ENCODE measurements at regions not wholly inside any gene's neighbourhood (a gene's known extent, or its start where the extent isn't known, plus 50 kb on each side); places are given as distances from the start of the nearest gene placed in this dataset.

DNA sequence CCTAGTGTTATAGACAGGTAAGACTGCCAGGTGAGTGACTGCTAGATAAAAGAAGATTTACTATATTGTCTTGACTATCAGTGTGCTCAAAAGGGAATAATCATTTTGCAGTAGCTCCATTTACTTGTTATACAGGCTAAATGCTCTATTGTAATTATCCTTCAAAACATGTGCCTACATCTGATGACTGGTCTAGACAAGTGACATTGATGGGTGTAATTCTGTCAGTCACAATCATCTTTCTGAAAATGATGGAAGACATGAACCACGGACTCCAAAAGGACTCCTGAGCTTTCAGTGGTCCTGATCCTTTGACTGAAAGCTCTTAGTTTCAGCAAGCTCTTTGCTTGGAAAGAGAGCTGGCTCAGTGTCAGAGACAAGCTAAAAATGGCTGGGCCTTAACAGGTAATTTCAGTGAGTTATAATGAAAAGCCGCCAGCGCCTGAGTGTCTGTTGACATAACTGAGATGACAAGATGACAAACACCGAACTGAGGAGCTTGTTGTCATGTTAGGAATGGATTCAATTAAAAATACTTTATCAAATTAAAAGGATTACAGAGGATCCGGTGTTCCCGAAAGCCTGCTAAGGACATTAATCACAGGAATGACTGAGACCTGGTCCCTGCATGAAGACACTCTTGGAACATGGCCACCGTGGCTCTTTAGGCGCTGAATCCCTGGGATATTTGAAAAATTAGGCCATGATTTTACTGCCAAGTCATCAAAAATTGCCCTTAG is 141.7 kb downstream of the CMPK2 start:
- Histone ChIP-seq H3K27me3 (ENCODE audit: control insufficient read depth in 2 of 2, insufficient read depth in 1 of 2, low read length in 1 of 2) (no peaks in the 10 kb centered on the region), H3K36me3 (ENCODE audit: control insufficient read depth in 2 of 2, insufficient read depth in 2 of 2, low read length in 1 of 2) (no peaks in the 10 kb centered on the region), H3K27ac (ENCODE audit: low read depth in 1 of 2, low read length in 1 of 2) (no peak overlapping the region), H3K9me3 (ENCODE audit: control insufficient read depth in 2 of 2, insufficient read depth in 1 of 2, low read length in 1 of 2) (no peaks in the 10 kb centered on the region), H3K4me1 (ENCODE audit: control insufficient read depth in 2 of 2, insufficient read depth in 2 of 2, low read length in 2 of 2) (no peaks in the 10 kb centered on the region), H3K4me3 (ENCODE audit: low read length in 2 of 2) (no peak overlapping the region)
- 90% methylated on average over 8 of the region's 8 CpGs for WGBS
- DNase-seq (ENCODE audit: low read depth in 6 of 9, low spot score in 9 of 9): no peak

DNA sequence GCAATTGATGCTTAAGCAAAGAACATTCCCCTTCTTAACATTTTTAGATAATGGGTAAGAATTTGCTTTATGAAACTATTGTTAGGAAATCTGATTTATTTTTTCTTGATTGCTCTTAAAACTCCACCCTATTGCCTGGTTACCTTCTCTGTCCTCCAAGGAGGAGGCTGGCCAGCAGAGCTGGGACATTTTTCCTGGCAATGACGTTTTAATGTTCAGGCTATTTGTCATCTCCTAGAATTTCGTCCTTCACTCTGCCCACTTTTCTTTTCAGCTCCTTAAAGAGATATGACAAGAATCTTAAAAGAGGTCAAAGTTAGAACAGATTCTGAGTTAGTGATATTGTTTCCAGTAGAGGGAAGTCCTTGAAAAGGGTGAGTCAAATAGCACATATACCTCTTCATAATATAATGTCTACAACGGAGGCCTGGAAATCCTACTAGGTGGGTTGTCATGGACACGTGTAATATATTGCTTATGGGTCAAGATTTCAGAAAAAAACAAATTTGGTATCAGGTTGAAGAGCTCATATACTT is 141.0 kb downstream of the CMPK2 start:
- 80% methylated on average over 4 of the region's 4 CpGs for WGBS
- Histone ChIP-seq H3K36me3 (ENCODE audit: control insufficient read depth in 2 of 2, insufficient read depth in 2 of 2, low read length in 1 of 2) (no peaks in the 10 kb centered on the region), H3K9me3 (ENCODE audit: control insufficient read depth in 2 of 2, insufficient read depth in 1 of 2, low read length in 1 of 2) (no peaks in the 10 kb centered on the region), H3K27me3 (ENCODE audit: control insufficient read depth in 2 of 2, insufficient read depth in 1 of 2, low read length in 1 of 2) (no peaks in the 10 kb centered on the region), H3K4me1 (ENCODE audit: control insufficient read depth in 2 of 2, insufficient read depth in 2 of 2, low read length in 2 of 2) (no peaks in the 10 kb centered on the region), H3K27ac (ENCODE audit: low read depth in 1 of 2, low read length in 1 of 2) (no peak overlapping the region), H3K4me3 (ENCODE audit: low read length in 2 of 2) (no peak overlapping the region)
- no peak for DNase-seq (ENCODE audit: low read depth in 6 of 9, low spot score in 9 of 9)

DNA sequence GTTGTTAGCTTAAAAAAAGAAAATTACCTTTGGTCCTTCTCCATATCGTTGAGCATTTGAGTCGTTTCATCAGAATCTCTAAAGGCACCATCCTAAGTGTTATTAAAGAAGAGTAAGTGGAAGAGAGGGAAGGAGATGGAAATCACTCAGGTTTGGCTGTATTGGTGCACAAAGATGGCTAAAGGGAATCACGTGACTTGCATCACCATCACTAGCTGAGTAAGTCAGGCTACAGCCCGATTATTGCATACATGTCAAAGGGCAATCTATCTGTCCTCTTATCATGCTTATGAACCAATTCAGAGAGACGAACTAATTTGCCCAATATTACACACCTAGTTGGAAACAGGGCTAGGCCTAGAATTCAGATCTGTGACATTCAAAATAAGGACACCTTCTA is 137.6 kb downstream of the CMPK2 start:
- Histone ChIP-seq H3K27me3 (ENCODE audit: control insufficient read depth in 2 of 2, insufficient read depth in 1 of 2, low read length in 1 of 2) (no peaks in the 10 kb centered on the region), H3K27ac (ENCODE audit: low read depth in 1 of 2, low read length in 1 of 2) (no peak overlapping the region), H3K4me1 (ENCODE audit: control insufficient read depth in 2 of 2, insufficient read depth in 2 of 2, low read length in 2 of 2) (no peaks in the 10 kb centered on the region), H3K4me3 (ENCODE audit: low read length in 2 of 2) (no peak overlapping the region), H3K36me3 (ENCODE audit: control insufficient read depth in 2 of 2, insufficient read depth in 2 of 2, low read length in 1 of 2) (no peaks in the 10 kb centered on the region), H3K9me3 (ENCODE audit: control insufficient read depth in 2 of 2, insufficient read depth in 1 of 2, low read length in 1 of 2) (no peaks in the 10 kb centered on the region)
- WGBS: 94% methylated on average over 5 of the region's 5 CpGs
- no peak for DNase-seq (ENCODE audit: low read depth in 6 of 9, low spot score in 9 of 9)

DNA sequence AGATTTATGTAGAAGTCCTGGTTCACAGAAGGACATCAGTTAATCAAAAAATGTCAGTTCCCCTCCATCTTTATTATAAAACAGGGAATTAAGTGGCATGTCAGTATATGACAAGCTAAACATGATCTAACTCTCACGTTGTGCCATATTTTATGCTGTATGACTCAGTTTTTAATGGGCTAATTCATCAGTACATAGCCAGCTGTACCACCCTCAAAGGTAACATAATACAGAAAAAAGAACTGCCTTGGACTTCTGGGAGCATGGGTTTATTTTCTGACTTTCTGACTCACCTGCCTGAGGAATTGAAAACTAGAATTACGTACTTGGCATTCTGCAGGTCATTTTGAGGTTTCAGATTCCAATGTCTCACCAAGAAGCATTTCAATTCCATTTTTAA is 135.7 kb downstream of the CMPK2 start:
- Histone ChIP-seq H3K36me3 (ENCODE audit: control insufficient read depth in 2 of 2, insufficient read depth in 2 of 2, low read length in 1 of 2) (no peaks in the 10 kb centered on the region), H3K27ac (ENCODE audit: low read depth in 1 of 2, low read length in 1 of 2) (no peak overlapping the region), H3K9me3 (ENCODE audit: control insufficient read depth in 2 of 2, insufficient read depth in 1 of 2, low read length in 1 of 2) (no peaks in the 10 kb centered on the region), H3K4me1 (ENCODE audit: control insufficient read depth in 2 of 2, insufficient read depth in 2 of 2, low read length in 2 of 2) (no peaks in the 10 kb centered on the region), H3K4me3 (ENCODE audit: low read length in 2 of 2) (no peak overlapping the region), H3K27me3 (ENCODE audit: control insufficient read depth in 2 of 2, insufficient read depth in 1 of 2, low read length in 1 of 2) (no peaks in the 10 kb centered on the region)
- DNase-seq (ENCODE audit: low read depth in 6 of 9, low spot score in 9 of 9): no peak
- WGBS: 83% methylated on average over 2 of the region's 2 CpGs

DNA sequence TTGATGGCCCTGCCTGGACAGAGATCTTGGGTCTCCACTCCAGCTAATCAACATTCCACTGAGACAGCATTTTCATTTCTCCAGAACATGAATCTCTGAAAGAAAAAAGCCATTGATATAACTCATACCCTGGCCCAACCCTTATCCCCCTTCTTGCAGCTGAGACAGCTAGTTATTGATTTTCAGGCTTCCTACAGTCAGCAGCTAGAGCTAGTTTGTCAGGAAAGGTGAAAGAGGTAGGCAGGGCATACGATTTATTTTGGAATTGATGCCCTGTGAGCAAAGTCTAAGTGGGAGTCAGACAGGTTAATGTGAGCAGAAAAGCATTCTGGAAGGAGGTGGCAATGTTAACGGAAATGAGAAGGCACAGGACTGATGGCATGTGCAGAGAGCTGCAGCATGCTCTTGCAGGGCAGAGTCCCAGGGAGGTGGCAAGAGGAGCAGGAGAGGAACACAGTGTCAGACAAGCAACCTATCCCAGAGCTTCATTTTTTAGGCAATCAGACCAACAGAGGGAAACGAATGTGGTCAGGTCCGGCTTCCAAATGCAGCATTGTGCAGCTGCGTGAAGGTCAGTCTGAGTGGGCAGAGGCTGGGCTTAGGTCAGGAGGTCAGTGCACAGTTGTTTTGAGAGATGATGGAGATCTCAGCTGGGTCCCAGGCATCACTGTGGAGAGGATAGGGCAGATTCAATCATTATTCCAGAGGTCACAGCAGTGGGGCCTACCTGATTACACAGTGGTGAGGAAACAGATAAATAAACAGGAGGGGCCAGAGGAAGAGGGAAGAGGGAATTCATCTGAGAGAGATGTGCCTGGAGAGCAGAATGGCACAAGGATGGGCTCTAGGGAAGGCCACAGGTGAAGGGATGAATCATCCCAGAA is 134.8 kb downstream of the CMPK2 start:
- no peak overlapping the region for H3K4me3 ChIP-seq (ENCODE audit: low read length in 2 of 2)
- H3K27me3 ChIP-seq (ENCODE audit: control insufficient read depth in 2 of 2, insufficient read depth in 1 of 2, low read length in 1 of 2): no peaks in the 10 kb centered on the region
- H3K4me1 ChIP-seq (ENCODE audit: control insufficient read depth in 2 of 2, insufficient read depth in 2 of 2, low read length in 2 of 2): no peaks in the 10 kb centered on the region
- 83% methylated on average over 5 of the region's 5 CpGs for WGBS
- H3K27ac ChIP-seq (ENCODE audit: low read depth in 1 of 2, low read length in 1 of 2): no peak overlapping the region
- no peaks in the 10 kb centered on the region for H3K36me3 ChIP-seq (ENCODE audit: control insufficient read depth in 2 of 2, insufficient read depth in 2 of 2, low read length in 1 of 2)
- DNase-seq (ENCODE audit: low read depth in 6 of 9, low spot score in 9 of 9): no peak
- H3K9me3 ChIP-seq (ENCODE audit: control insufficient read depth in 2 of 2, insufficient read depth in 1 of 2, low read length in 1 of 2): no peaks in the 10 kb centered on the region

DNA sequence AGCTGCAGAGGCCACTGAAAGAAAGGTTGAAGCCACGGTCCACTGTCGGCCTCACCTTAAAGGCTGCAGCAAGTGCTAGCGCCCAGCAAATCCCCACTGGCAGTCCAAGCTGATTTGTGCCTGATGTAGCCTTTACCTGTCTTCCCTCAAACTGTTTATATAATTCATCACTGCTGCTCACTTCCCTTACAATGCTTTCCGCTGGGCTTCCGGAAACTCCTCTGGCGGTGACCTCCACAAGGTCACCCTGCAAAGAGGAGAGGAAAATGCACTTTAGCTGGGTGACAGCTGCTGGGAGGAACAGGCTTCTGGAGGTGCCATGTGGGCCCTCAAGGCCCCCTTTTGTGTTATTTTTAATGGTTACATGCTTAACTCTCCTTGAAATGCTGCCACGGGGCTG is 126.2 kb downstream of the CMPK2 start:
- H3K4me3 ChIP-seq (ENCODE audit: low read length in 2 of 2): no peak overlapping the region
- H3K9me3 ChIP-seq (ENCODE audit: control insufficient read depth in 2 of 2, insufficient read depth in 1 of 2, low read length in 1 of 2): no peaks in the 10 kb centered on the region
- H3K36me3 ChIP-seq (ENCODE audit: control insufficient read depth in 2 of 2, insufficient read depth in 2 of 2, low read length in 1 of 2): no peaks in the 10 kb centered on the region
- 94% methylated on average over 7 of the region's 7 CpGs for WGBS
- H3K27ac ChIP-seq (ENCODE audit: low read depth in 1 of 2, low read length in 1 of 2): no peak overlapping the region
- H3K4me1 ChIP-seq (ENCODE audit: control insufficient read depth in 2 of 2, insufficient read depth in 2 of 2, low read length in 2 of 2): no peaks in the 10 kb centered on the region
- DNase-seq (ENCODE audit: low read depth in 6 of 9, low spot score in 9 of 9): no peak
- no peaks in the 10 kb centered on the region for H3K27me3 ChIP-seq (ENCODE audit: control insufficient read depth in 2 of 2, insufficient read depth in 1 of 2, low read length in 1 of 2)

DNA sequence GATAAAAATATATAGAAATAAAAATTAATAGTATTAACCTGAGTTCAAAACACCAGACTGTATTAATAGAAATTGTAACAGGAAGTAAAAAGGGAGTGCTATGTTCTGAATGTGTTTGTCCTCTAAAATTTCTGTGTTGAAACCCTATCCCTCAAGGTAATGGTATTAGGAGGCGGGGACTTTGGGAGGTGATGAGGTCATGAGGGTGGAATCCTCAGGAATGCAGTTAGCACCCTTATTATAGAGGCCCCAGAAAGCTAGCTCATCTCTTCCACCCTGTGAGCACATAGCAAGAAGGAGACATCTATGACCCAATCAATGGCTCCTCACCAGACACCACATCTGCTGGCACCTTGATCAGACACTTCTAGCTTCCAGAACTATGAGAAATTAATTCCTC is 124.5 kb downstream of the CMPK2 start:
- no peak overlapping the region for H3K27ac ChIP-seq (ENCODE audit: low read depth in 1 of 2, low read length in 1 of 2)
- H3K4me3 ChIP-seq (ENCODE audit: low read length in 2 of 2): no peak overlapping the region
- no peaks in the 10 kb centered on the region for H3K36me3 ChIP-seq (ENCODE audit: control insufficient read depth in 2 of 2, insufficient read depth in 2 of 2, low read length in 1 of 2)
- no peaks in the 10 kb centered on the region for H3K4me1 ChIP-seq (ENCODE audit: control insufficient read depth in 2 of 2, insufficient read depth in 2 of 2, low read length in 2 of 2)
- no peak for DNase-seq (ENCODE audit: low read depth in 6 of 9, low spot score in 9 of 9)
- no peaks in the 10 kb centered on the region for H3K9me3 ChIP-seq (ENCODE audit: control insufficient read depth in 2 of 2, insufficient read depth in 1 of 2, low read length in 1 of 2)
- 96% methylated on average over 1 of the region's 1 CpG for WGBS
- H3K27me3 ChIP-seq (ENCODE audit: control insufficient read depth in 2 of 2, insufficient read depth in 1 of 2, low read length in 1 of 2): no peaks in the 10 kb centered on the region

DNA sequence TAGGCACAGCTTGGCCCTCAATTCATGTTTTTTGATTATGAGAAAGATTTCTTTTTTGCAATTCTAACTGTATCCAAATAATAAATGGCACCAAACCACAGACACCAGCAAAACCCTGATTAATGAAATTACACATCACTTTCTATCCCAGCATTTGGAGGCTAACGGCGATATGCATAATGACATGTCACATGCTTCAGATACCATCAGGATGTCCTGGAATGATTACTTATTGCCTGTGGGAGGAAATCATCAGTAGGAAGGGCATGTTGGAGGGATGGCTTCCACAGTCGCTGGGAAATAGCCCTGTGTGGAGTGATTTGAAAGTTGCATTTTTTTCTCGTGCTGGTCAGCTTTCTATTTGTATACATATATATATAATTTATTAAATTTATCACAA is 121.7 kb downstream of the CMPK2 start:
- Histone ChIP-seq H3K27ac (ENCODE audit: low read depth in 1 of 2, low read length in 1 of 2) (no peak overlapping the region), H3K9me3 (ENCODE audit: control insufficient read depth in 2 of 2, insufficient read depth in 1 of 2, low read length in 1 of 2) (no peaks in the 10 kb centered on the region), H3K36me3 (ENCODE audit: control insufficient read depth in 2 of 2, insufficient read depth in 2 of 2, low read length in 1 of 2) (no peaks in the 10 kb centered on the region), H3K4me3 (ENCODE audit: low read length in 2 of 2) (no peak overlapping the region), H3K4me1 (ENCODE audit: control insufficient read depth in 2 of 2, insufficient read depth in 2 of 2, low read length in 2 of 2) (no peaks in the 10 kb centered on the region), H3K27me3 (ENCODE audit: control insufficient read depth in 2 of 2, insufficient read depth in 1 of 2, low read length in 1 of 2) (no peaks in the 10 kb centered on the region)
- WGBS: 94% methylated on average over 4 of the region's 4 CpGs
- no peak for DNase-seq (ENCODE audit: low read depth in 6 of 9, low spot score in 9 of 9)

DNA sequence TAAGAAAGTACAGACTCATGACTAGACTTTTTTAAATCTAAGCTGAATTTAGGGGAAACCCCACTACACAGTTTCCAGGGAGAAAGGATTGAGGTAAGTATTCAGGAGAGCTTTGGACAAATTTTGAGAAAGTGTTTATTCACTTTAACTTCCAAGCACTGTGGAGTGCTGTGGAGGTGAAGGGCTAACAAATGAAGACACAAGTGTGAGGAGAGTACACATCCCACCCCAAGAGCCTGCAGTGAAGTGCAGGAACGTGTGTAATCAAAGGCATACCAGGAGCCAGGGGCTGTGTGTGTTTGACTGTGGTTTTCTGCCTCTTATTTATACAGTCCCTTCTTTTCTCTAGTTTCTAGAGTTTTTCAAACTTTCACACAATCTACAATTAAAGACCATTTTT is 118.3 kb downstream of the CMPK2 start:
- Histone ChIP-seq H3K4me1 (ENCODE audit: control insufficient read depth in 2 of 2, insufficient read depth in 2 of 2, low read length in 2 of 2) (no peaks in the 10 kb centered on the region), H3K4me3 (ENCODE audit: low read length in 2 of 2) (no peak overlapping the region), H3K27ac (ENCODE audit: low read depth in 1 of 2, low read length in 1 of 2) (no peak overlapping the region), H3K36me3 (ENCODE audit: control insufficient read depth in 2 of 2, insufficient read depth in 2 of 2, low read length in 1 of 2) (no peaks in the 10 kb centered on the region), H3K9me3 (ENCODE audit: control insufficient read depth in 2 of 2, insufficient read depth in 1 of 2, low read length in 1 of 2) (no peaks in the 10 kb centered on the region), H3K27me3 (ENCODE audit: control insufficient read depth in 2 of 2, insufficient read depth in 1 of 2, low read length in 1 of 2) (no peaks in the 10 kb centered on the region)
- 68% methylated on average over 1 of the region's 1 CpG for WGBS
- no peak for DNase-seq (ENCODE audit: low read depth in 6 of 9, low spot score in 9 of 9)
